ENCODE measurements at regions not wholly inside any gene's neighbourhood (a gene's known extent, or its start where the extent isn't known, plus 50 kb on each side); places are given as distances from the start of the nearest gene placed in this dataset.

- no peaks in the 10 kb centered on the region for H3K36me3 ChIP-seq (ENCODE audit: control insufficient read depth, insufficient read depth, low read length)
- no peak overlapping the region for H3K4me2 ChIP-seq (ENCODE audit: low read depth, low read length)
- ATAC-seq (ENCODE audit: low read depth), result no peak
- in situ Hi-C loops (cut with MboI; ENCODE audit: low sequenced_read_pairs) (no loop called here), intact Hi-C loops (cut with micrococcal nuclease) (no loop called here), dilution Hi-C loops (cut with HindIII; ENCODE audit: low sequenced_read_pairs, unreplicated experiment) (no loop called here)
- TF ChIP-seq RFX5 (IDR thresholded peaks at IDR 0.05; ENCODE audit: low read depth, low read length), result no peak
- no peak for TF ChIP-seq CEBPB (IDR thresholded peaks at IDR 0.05; ENCODE audit: low read depth, low read length)
- TF ChIP-seq, protein P1, sequence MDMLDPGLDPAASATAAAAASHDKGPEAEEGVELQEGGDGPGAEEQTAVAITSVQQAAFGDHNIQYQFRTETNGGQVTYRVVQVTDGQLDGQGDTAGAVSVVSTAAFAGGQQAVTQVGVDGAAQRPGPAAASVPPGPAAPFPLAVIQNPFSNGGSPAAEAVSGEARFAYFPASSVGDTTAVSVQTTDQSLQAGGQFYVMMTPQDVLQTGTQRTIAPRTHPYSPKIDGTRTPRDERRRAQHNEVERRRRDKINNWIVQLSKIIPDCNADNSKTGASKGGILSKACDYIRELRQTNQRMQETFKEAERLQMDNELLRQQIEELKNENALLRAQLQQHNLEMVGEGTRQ (IDR thresholded peaks at IDR 0.05; ENCODE audit: low read depth, low read length), result no peak
- no peak for TF ChIP-seq MAZ (IDR thresholded peaks at IDR 0.05; ENCODE audit: borderline replicate concordance, low read depth, low read length)
- no peak for TF ChIP-seq FOS (IDR thresholded peaks at IDR 0.05; ENCODE audit: low read depth, low read length)
- TF ChIP-seq RAD21 (IDR thresholded peaks at IDR 0.05; ENCODE audit: low read length), result no peak
- TF ChIP-seq RCOR1 (IDR thresholded peaks at IDR 0.05; ENCODE audit: insufficient replicate concordance, low read length), result no peak
- no peak for TF ChIP-seq SMC3 (IDR thresholded peaks at IDR 0.05; ENCODE audit: low read depth, low read length)
- TF ChIP-seq ELK1 (IDR thresholded peaks at IDR 0.05; ENCODE audit: borderline replicate concordance, low read depth, low read length), result no peak
- H3K9me3 ChIP-seq (ENCODE audit: control insufficient read depth, insufficient read depth, low read length), result peaks cover 34% of the 10 kb centered on the region
- ChIA-PET CTCF (no interaction called here), POLR2A (ENCODE audit: unreplicated experiment) (no interaction called here)
- BruUV-seq (replicated peaks), result no TSS peak
- H4K91ac ChIP-seq (ENCODE audit: insufficient read depth, low read depth, low read length), result no peak overlapping the region
- no peak overlapping the region for H3K18ac ChIP-seq (ENCODE audit: low read depth, low read length)
- no peak overlapping the region for H2AK9ac ChIP-seq (replicated peaks; ENCODE audit: low read depth, low read length, poor library complexity)
- no peak overlapping the region for H3K14ac ChIP-seq (replicated peaks; ENCODE audit: low read depth, low read length)
- no peak overlapping the region for H3K4ac ChIP-seq (ENCODE audit: low read depth, low read length)
- H4K20me1 ChIP-seq (ENCODE audit: insufficient read depth, low read length), result no peaks in the 10 kb centered on the region
- H3K9ac ChIP-seq (ENCODE audit: low read depth, low read length), result no peak overlapping the region
- H2AFZ ChIP-seq (replicated peaks; ENCODE audit: low read length, poor library complexity), result no peak overlapping the region
- H3K27me3 ChIP-seq (ENCODE audit: control insufficient read depth, insufficient read depth, low read length), result no peaks in the 10 kb centered on the region
- no peak overlapping the region for H4K5ac ChIP-seq (ENCODE audit: low read depth, low read length)
- no peaks in the 10 kb centered on the region for H3K4me1 ChIP-seq (ENCODE audit: control insufficient read depth, insufficient read depth, low read length)
- no peak overlapping the region for H2AK5ac ChIP-seq (ENCODE audit: low read depth, low read length)
- no CpG with 5 or more reads among the region's 4 CpGs for WGBS, 2 experiments (ENCODE audit: extremely low coverage in 2 of 2, insufficient read length in 1 of 2)
- no peak for DNase-seq
- H3K27ac ChIP-seq (ENCODE audit: insufficient read depth, low read length), result no peak overlapping the region
- no peak overlapping the region for H2BK5ac ChIP-seq (ENCODE audit: low read depth, low read length, poor library complexity, severe bottlenecking)
- no peak overlapping the region for H2BK15ac ChIP-seq (ENCODE audit: low read depth, low read length)
- H3K9me1 ChIP-seq (ENCODE audit: insufficient read depth, low read length), result no peaks in the 10 kb centered on the region
- H3K56ac ChIP-seq (ENCODE audit: extremely low read depth, insufficient read depth, low read length), result no peak overlapping the region
- H2BK20ac ChIP-seq (ENCODE audit: low read depth, low read length), result no peak overlapping the region
- H4K8ac ChIP-seq (ENCODE audit: low read depth in 2 of 2, low read length in 2 of 2), result no peak overlapping the region
- no peak overlapping the region for H3K4me3 ChIP-seq (ENCODE audit: insufficient read depth, low read depth, low read length)
- H3K79me1 ChIP-seq (ENCODE audit: low read depth in 1 of 2, low read length in 2 of 2), result no peaks in the 10 kb centered on the region
- no peak overlapping the region for H2BK120ac ChIP-seq (ENCODE audit: low read depth, low read length)
- no peak overlapping the region for H3K23ac ChIP-seq (ENCODE audit: low read depth, low read length)
These were observed 121.8 kb upstream of the AJAP1 start for GRCh38 chr1:4532656-4533055.
